H1 (cell line): ENCODE measurements at regions not wholly inside any gene's neighbourhood (a gene's known extent, or its start where the extent isn't known, plus 50 kb on each side); places are given as distances from the start of the nearest gene placed in this dataset.

Experiments used
- CTCF ChIA-PET: fragments of 300-600 bp; sonication (Branson Sonifier 250); formaldehyde crosslinking; loops from one replicate; lab custom pipeline; 2021; ENCODE audit not compliant: partially characterized antibody; lab: Charles Lee
- POLR2A ChIA-PET: fragments of 300-600 bp; sonication (Branson Sonifier 250); formaldehyde crosslinking; loops from one replicate; lab custom pipeline; 2021; ENCODE audit warnings: inconsistent platforms; ENCODE audit not compliant: partially characterized antibody; lab: Charles Lee
- DNase-seq, 2 experiments: peaks; one replicate each; pipeline versions ENCODE4 v3.0.0 to v3.0.0-alpha.2; 2010 to 2022; ENCODE audit warnings: low spot score in 2 of 2, low read depth in 1 of 2, mixed read lengths in 1 of 2
- FAIRE-seq: peaks from 2 replicates; lab custom pipeline; 2011; peaks lifted over from hg19 to GRCh38; lab: Jason Lieb, UNC
- H2AFZ ChIP-seq: 2 replicates; pipeline ENCODE4 v1.8.1; 2012; ENCODE audit warnings: low read length, inconsistent platforms
- H2AK5ac ChIP-seq: 2 replicates; pipeline ENCODE4 v1.6.1; 2013; ENCODE audit warnings: low read depth, low read length
- H2BK120ac ChIP-seq: replicated peaks from 2 replicates; pipeline ENCODE3; 2013; ENCODE audit warnings: low read depth, low read length, inconsistent platforms
- H2BK12ac ChIP-seq: 2 replicates; pipeline ENCODE4 v1.6.1; 2013; ENCODE audit warnings: low read depth, low read length
- H2BK15ac ChIP-seq: 2 replicates; pipeline ENCODE4 v1.6.1; 2013; ENCODE audit warnings: low read length
- H2BK20ac ChIP-seq: 2 replicates; pipeline ENCODE4 v1.6.1; 2013; ENCODE audit warnings: low read length
- H2BK5ac ChIP-seq: 2 replicates; pipeline ENCODE4 v1.6.1; 2013; ENCODE audit warnings: low read depth, low read length
- H3K14ac ChIP-seq: 2 replicates; pipeline ENCODE4 v1.6.1; 2013; ENCODE audit warnings: inconsistent platforms; ENCODE audit not compliant: insufficient read length
- H3K18ac ChIP-seq: 2 replicates; pipeline ENCODE4 v1.6.1; 2013; ENCODE audit warnings: low read length; ENCODE audit errors: extremely low read depth
- H3K23ac ChIP-seq: 2 replicates; pipeline ENCODE4 v1.6.1; 2013; ENCODE audit warnings: inconsistent platforms; ENCODE audit not compliant: insufficient read length
- H3K23me2 ChIP-seq: 2 replicates; pipeline ENCODE4 v1.6.1; 2013; ENCODE audit warnings: low read depth, low read length
- H3K27ac ChIP-seq: 2 replicates; pipeline ENCODE4 v1.6.1; 2011; ENCODE audit warnings: low read depth, low read length, inconsistent platforms
- H3K27me3 ChIP-seq, 4 experiments: replicated peaks in 1 of 4; 1 replicate in 1 of 4; 2 replicates in 3 of 4; pipeline versions ENCODE4 v1.6.1 to v1.8.1; 2011 to 2013; ENCODE audit warnings: low read length in 3 of 4, mild to moderate bottlenecking in 3 of 4, inconsistent platforms in 2 of 4, mixed read lengths in 2 of 4, moderate library complexity in 1 of 4; ENCODE audit not compliant: control insufficient read depth in 3 of 4, insufficient read depth in 3 of 4; ENCODE audit errors: extremely low read depth in 1 of 4
- H3K36me3 ChIP-seq, 4 experiments: 2 replicates each; pipeline versions ENCODE4 v1.6.1 to v1.8.1; 2011 to 2013; ENCODE audit warnings: mild to moderate bottlenecking in 4 of 4, low read length in 3 of 4, moderate library complexity in 2 of 4, control low read depth in 1 of 4, inconsistent platforms in 1 of 4; ENCODE audit not compliant: insufficient read depth in 4 of 4, control insufficient read depth in 2 of 4
- H3K4ac ChIP-seq: replicated peaks from 2 replicates; pipeline ENCODE3; 2013; ENCODE audit warnings: low read length, low read depth, mixed read lengths, inconsistent platforms; ENCODE audit not compliant: insufficient read length
- H3K4me1 ChIP-seq, 4 experiments: replicated peaks in 1 of 4; 1 replicate in 1 of 4; 2 replicates in 3 of 4; pipeline versions ENCODE4 v1.6.1 to v1.8.1; 2011 to 2013; ENCODE audit warnings: low read length in 3 of 4, inconsistent platforms in 2 of 4, mixed read lengths in 1 of 4; ENCODE audit not compliant: insufficient read depth in 4 of 4, control insufficient read depth in 3 of 4
- H3K4me2 ChIP-seq, 2 experiments: 2 replicates each; pipeline versions ENCODE4 v1.6.1 to v1.8.1; 2011 to 2013; ENCODE audit warnings: low read depth in 2 of 2, low read length in 2 of 2, control low read depth in 1 of 2, inconsistent platforms in 1 of 2, mild to moderate bottlenecking in 1 of 2; ENCODE audit not compliant: insufficient read depth in 1 of 2
- H3K4me3 ChIP-seq, 4 experiments: fragments of 200-600, 300-600 bp in 1 of 4; sonication (generic), shearing (Covaris generic), sonication (Bioruptor Twin) in 1 of 4; 2 replicates each; pipeline versions ENCODE4 v1.5.1 to v1.8.1; 2011 to 2016; ENCODE audit warnings: low read length in 4 of 4, low read depth in 3 of 4, control low read depth in 2 of 4, inconsistent platforms in 2 of 4, mild to moderate bottlenecking in 2 of 4, mixed read lengths in 1 of 4, moderate library complexity in 1 of 4; ENCODE audit not compliant: insufficient read depth in 2 of 4; ENCODE audit errors: extremely low read depth in 1 of 4
- H3K56ac ChIP-seq: replicated peaks from 2 replicates; pipeline ENCODE3; 2013; ENCODE audit warnings: low read depth, mild to moderate bottlenecking, mixed read lengths, low read length, inconsistent platforms; ENCODE audit not compliant: insufficient read length
- H3K79me1 ChIP-seq: 2 replicates; pipeline ENCODE4 v1.6.1; 2013; ENCODE audit warnings: low read depth, low read length, control low read depth
- H3K79me2 ChIP-seq, 2 experiments: 2 replicates each; pipeline versions ENCODE4 v1.6.1 to v1.8.1; 2012 to 2013; ENCODE audit warnings: low read length in 2 of 2, mild to moderate bottlenecking in 2 of 2, inconsistent platforms in 1 of 2; ENCODE audit not compliant: insufficient read depth in 2 of 2, control insufficient read depth in 1 of 2
- H3K9ac ChIP-seq, 4 experiments: replicated peaks in 1 of 4; 1 replicate in 1 of 4; 2 replicates in 3 of 4; pipeline versions ENCODE4 v1.6.1 to v1.8.1; 2011 to 2013; ENCODE audit warnings: low read depth in 3 of 4, low read length in 3 of 4, control low read depth in 2 of 4, mild to moderate bottlenecking in 2 of 4, moderate library complexity in 2 of 4, inconsistent platforms in 1 of 4; ENCODE audit errors: extremely low read depth in 1 of 4
- H3K9me3 ChIP-seq, 2 experiments: 2 replicates each; pipeline versions ENCODE4 v1.6.1 to v1.8.1; 2012 to 2013; ENCODE audit warnings: mild to moderate bottlenecking in 2 of 2, moderate library complexity in 2 of 2, control low read depth in 1 of 2, inconsistent platforms in 1 of 2, low read depth in 1 of 2, low read length in 1 of 2, mixed read lengths in 1 of 2; ENCODE audit not compliant: insufficient read depth in 2 of 2
- H4K20me1 ChIP-seq, 2 experiments: replicated peaks in 1 of 2; 2 replicates each; pipeline versions ENCODE3 to v1.8.1; 2011 to 2013; ENCODE audit warnings: inconsistent platforms in 2 of 2, low read length in 2 of 2, mild to moderate bottlenecking in 1 of 2; ENCODE audit not compliant: insufficient read depth in 2 of 2, control insufficient read depth in 1 of 2
- H4K5ac ChIP-seq: 2 replicates; pipeline ENCODE4 v1.6.1; 2013; ENCODE audit warnings: low read length, low read depth, mixed read lengths, inconsistent platforms; ENCODE audit not compliant: insufficient read length
- H4K8ac ChIP-seq: 2 replicates; pipeline ENCODE4 v1.8.0; 2013; ENCODE audit warnings: mild to moderate bottlenecking, moderate library complexity, low read length, inconsistent platforms; ENCODE audit not compliant: insufficient read depth; ENCODE audit errors: extremely low read depth
- H4K91ac ChIP-seq: replicated peaks from 2 replicates; pipeline ENCODE3; 2013; ENCODE audit warnings: low read length, mixed read lengths, inconsistent platforms; ENCODE audit not compliant: insufficient read length
- FOSL1 ChIP-seq: IDR thresholded peaks from 2 replicates; pipeline ENCODE4 v1.6.1; 2011; ENCODE audit warnings: mild to moderate bottlenecking, low read depth, low read length, moderate library complexity; ENCODE audit not compliant: insufficient read depth
- WGBS, 2 experiments: shearing (Covaris generic) in 1 of 2; methylation state at CpG; one replicate each; pipeline versions ENCODE4 v1.1.6 to v1.1.7; 2013 to 2015; ENCODE audit warnings: low lambda C conversion rate in 2 of 2, mixed read lengths in 2 of 2, inconsistent platforms in 1 of 2, low coverage in 1 of 2, missing lambda C conversion rate in 1 of 2; ENCODE audit not compliant: insufficient replicate concordance in 2 of 2, insufficient coverage in 1 of 2, insufficient read length in 1 of 2; ENCODE audit errors: extremely low coverage in 1 of 2, missing lambda C conversion rate in 1 of 2; 5-methylcytosine and 5-hydroxymethylcytosine counted together
- TF ChIP-seq, protein P1 (sequence below): IDR thresholded peaks from 2 replicates; pipeline ENCODE4 v1.6.1; 2012; ENCODE audit warnings: inconsistent platforms

DNA sequence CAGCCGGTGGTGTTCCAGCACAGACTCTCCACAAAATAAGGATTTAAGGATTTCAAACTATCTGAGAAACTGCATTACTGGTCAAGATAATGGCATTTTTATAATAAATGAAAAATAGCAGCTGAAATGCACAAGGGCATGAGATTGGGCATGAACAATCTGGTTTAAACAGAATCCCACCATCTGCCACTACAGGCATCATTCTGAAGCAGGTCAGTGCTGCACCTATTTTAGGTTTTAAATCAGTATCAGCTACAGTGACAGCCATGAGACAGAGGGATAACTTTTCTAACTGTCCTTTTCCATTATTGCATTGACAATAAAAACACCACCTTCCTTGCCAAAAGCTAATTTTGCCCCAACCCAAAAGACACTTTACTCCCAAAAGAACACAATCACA lies 186.8 kb downstream of the ETV1 start:
- H2BK12ac ChIP-seq = no peak overlapping the region
- no peak overlapping the region for H2AFZ ChIP-seq
- ChIA-PET POLR2A (no interaction called here), CTCF (interaction anchor here (0.7 to 1.1 kb wide), 2 partner anchors 27 to 61 kb away, joined by 3 read pairs; no protein-coding TSS in a partner anchor)
- H2BK5ac ChIP-seq = no peak overlapping the region
- peaks cover 0 to 1% of the 10 kb centered on the region in 2 experiments for H4K20me1 ChIP-seq
- TF ChIP-seq, protein P1, sequence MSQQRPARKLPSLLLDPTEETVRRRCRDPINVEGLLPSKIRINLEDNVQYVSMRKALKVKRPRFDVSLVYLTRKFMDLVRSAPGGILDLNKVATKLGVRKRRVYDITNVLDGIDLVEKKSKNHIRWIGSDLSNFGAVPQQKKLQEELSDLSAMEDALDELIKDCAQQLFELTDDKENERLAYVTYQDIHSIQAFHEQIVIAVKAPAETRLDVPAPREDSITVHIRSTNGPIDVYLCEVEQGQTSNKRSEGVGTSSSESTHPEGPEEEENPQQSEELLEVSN = no peak
- no peak for TF ChIP-seq FOSL1
- H3K4me2 ChIP-seq = no peak overlapping the region
- peaks cover 0 to 11% of the 10 kb centered on the region in 2 experiments; a peak in 2 of 4 replicates for H3K79me2 ChIP-seq
- no peak overlapping the region for H3K18ac ChIP-seq
- H2BK20ac ChIP-seq = no peak overlapping the region
- no peaks in the 10 kb centered on the region for H3K36me3 ChIP-seq
- H4K5ac ChIP-seq = no peak overlapping the region
- FAIRE-seq (no peak), DNase-seq (no peak)
- H3K4me1 ChIP-seq = peaks cover 0 to 22% (median 0%) of the 10 kb centered on the region in 4 experiments; a peak in 3 of 7 replicates
- H4K91ac ChIP-seq = no peak overlapping the region
- no peak overlapping the region for H2BK120ac ChIP-seq
- no peaks in the 10 kb centered on the region for H3K23me2 ChIP-seq
- H4K8ac ChIP-seq = no peak overlapping the region
- no peaks in the 10 kb centered on the region for H3K27me3 ChIP-seq
- no peak overlapping the region for H3K4ac ChIP-seq
- H3K27ac ChIP-seq = no peak overlapping the region
- no peak overlapping the region for H2BK15ac ChIP-seq
- H3K9ac ChIP-seq = no peak overlapping the region
- no peak overlapping the region for H3K23ac ChIP-seq
- no peaks in the 10 kb centered on the region for H3K9me3 ChIP-seq
- H2AK5ac ChIP-seq = no peak overlapping the region
- H3K79me1 ChIP-seq = no peaks in the 10 kb centered on the region
- H3K4me3 ChIP-seq = no peak overlapping the region
- no peak overlapping the region for H3K14ac ChIP-seq
- 96% methylated on average over 1 of the region's 1 CpG; no CpG with 5 or more reads in 1 of the 2 experiments for WGBS, 2 experiments
- H3K56ac ChIP-seq = no peak overlapping the region
